MCF 10A (cell line): ENCODE measurements at regions not wholly inside any gene's neighbourhood (a gene's known extent, or its start where the extent isn't known, plus 50 kb on each side); places are given as distances from the start of the nearest gene placed in this dataset.
"Not testable (repeated sequence)": the region's sequence is repeated elsewhere in the genome, so short reads cannot be mapped to it uniquely, and the experiment has no call there.

Experiments used
- BruUV-seq: library from RNA; stranded (reverse); fragments of 400-500 nt; replicated peaks from 2 replicates; lab custom pipeline; 2021; lab: Mats Ljungman, UMichigan
- CTCF ChIA-PET: fragments of 300-600 bp; sonication (Branson Sonifier 250); formaldehyde crosslinking; extraction: SDS; loops from one replicate; lab custom pipeline; 2021; ENCODE audit warnings: antibody characterized with exemption, inconsistent platforms; lab: Yijun Ruan, JAX
- POLR2A ChIA-PET: fragments of 300-600, 350-650 bp; sonication (Branson Sonifier 250); formaldehyde crosslinking; extraction: SDS; loops from one replicate; lab custom pipeline; 2020; ENCODE audit warnings: antibody characterized with exemption, inconsistent platforms; lab: Yijun Ruan, JAX
- DNase-seq: peaks from one replicate; pipeline ENCODE4 v3.0.0-alpha.2; 2018; ENCODE audit not compliant: unreplicated experiment
- H3K27ac Mint-ChIP-seq: one replicate; pipeline ENCODE4 v1.8.0; 2022; ENCODE audit warnings: mild to moderate bottlenecking, low read depth, mixed read lengths; ENCODE audit not compliant: unreplicated experiment
- H3K27me3 Mint-ChIP-seq: one replicate; pipeline ENCODE4 v1.8.0; 2022; ENCODE audit warnings: mixed read lengths; ENCODE audit not compliant: insufficient read depth, unreplicated experiment
- H3K36me3 Mint-ChIP-seq: one replicate; pipeline ENCODE4 v1.8.0; 2022; ENCODE audit warnings: mild to moderate bottlenecking, moderate library complexity, mixed read lengths; ENCODE audit not compliant: insufficient read depth, unreplicated experiment
- H3K4me1 Mint-ChIP-seq: one replicate; pipeline ENCODE4 v1.8.0; 2022; ENCODE audit warnings: mixed read lengths; ENCODE audit not compliant: insufficient read depth, unreplicated experiment
- H3K4me3 Mint-ChIP-seq: one replicate; pipeline ENCODE4 v1.8.0; 2022; ENCODE audit warnings: mild to moderate bottlenecking, moderate library complexity, mixed read lengths; ENCODE audit not compliant: unreplicated experiment
- H3K9me3 Mint-ChIP-seq: one replicate; pipeline ENCODE4 v1.8.0; 2022; ENCODE audit warnings: mixed read lengths; ENCODE audit not compliant: unreplicated experiment
- intact Hi-C: fragments of 100-400 bp; cut with micrococcal nuclease; formaldehyde crosslinking; loops from 2 replicates; pipeline ENCODE4 v1.14.1; 2022
- TF ChIP-seq, protein P1 (sequence below): fragments of 200-600 bp; IDR thresholded peaks from one replicate; pipeline ENCODE4 v1.8.0; 2022; ENCODE audit warnings: antibody characterized with exemption, mild to moderate bottlenecking; ENCODE audit not compliant: unreplicated experiment

GRCh38 chr2:150119819-150120218 is 367.6 kb downstream of the RND3 start:
- Mint-ChIP-seq H3K4me3 (no peak overlapping the region), H3K27ac (no peak overlapping the region), H3K27me3 (no peaks in the 10 kb centered on the region), H3K9me3 (no peaks in the 10 kb centered on the region), H3K4me1 (peaks cover 6% of the 10 kb centered on the region), H3K36me3 (no peaks in the 10 kb centered on the region)
- DNase-seq: no peak
- no TSS peak for BruUV-seq
- ChIA-PET POLR2A (interaction anchor here (0.7 kb wide), 1 partner anchor 12 kb away, joined by 3 read pairs; no protein-coding TSS in a partner anchor), CTCF (interaction anchor here (1.1 kb wide), 1 partner anchor 10 kb away, joined by 4 read pairs; no protein-coding TSS in a partner anchor)
- intact Hi-C loops: no loop called here
- TF ChIP-seq, protein P1, sequence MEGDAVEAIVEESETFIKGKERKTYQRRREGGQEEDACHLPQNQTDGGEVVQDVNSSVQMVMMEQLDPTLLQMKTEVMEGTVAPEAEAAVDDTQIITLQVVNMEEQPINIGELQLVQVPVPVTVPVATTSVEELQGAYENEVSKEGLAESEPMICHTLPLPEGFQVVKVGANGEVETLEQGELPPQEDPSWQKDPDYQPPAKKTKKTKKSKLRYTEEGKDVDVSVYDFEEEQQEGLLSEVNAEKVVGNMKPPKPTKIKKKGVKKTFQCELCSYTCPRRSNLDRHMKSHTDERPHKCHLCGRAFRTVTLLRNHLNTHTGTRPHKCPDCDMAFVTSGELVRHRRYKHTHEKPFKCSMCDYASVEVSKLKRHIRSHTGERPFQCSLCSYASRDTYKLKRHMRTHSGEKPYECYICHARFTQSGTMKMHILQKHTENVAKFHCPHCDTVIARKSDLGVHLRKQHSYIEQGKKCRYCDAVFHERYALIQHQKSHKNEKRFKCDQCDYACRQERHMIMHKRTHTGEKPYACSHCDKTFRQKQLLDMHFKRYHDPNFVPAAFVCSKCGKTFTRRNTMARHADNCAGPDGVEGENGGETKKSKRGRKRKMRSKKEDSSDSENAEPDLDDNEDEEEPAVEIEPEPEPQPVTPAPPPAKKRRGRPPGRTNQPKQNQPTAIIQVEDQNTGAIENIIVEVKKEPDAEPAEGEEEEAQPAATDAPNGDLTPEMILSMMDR: no peak

GRCh38 chr2:150114089-150114488 is 373.4 kb downstream of the RND3 start:
- POLR2A ChIA-PET: interaction anchor here (0.6 kb wide), 1 partner anchor 456 kb away, joined by 3 read pairs; no protein-coding TSS in a partner anchor
- H3K36me3 Mint-ChIP-seq, H3K27ac Mint-ChIP-seq, CTCF ChIA-PET, H3K4me1 Mint-ChIP-seq, DNase-seq, intact Hi-C loops, H3K27me3 Mint-ChIP-seq, BruUV-seq, H3K4me3 Mint-ChIP-seq, H3K9me3 Mint-ChIP-seq: not testable (repeated sequence)

DNA sequence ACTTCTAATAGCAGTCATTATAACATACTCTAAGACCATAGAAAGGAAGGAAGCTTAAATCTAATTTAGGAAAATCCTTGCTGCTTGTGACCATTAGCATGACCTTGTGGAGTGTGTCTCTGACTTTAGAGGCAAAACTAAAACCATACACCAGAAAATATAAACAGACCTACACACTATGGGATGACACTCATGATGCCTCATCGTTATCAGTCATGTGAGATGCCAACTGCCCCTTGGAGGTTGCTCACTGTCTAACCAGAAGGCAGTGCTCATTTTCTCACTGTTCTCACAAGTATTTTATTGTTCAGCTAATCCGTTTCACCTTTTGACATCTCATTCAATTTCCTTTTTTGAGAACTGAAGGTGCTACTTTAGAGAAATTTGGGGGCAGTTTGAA is 376.9 kb downstream of the RND3 start:
- Mint-ChIP-seq H3K9me3 (peaks cover 10% of the 10 kb centered on the region), H3K27ac (no peak overlapping the region), H3K4me1 (peaks cover 16% of the 10 kb centered on the region), H3K4me3 (no peak overlapping the region), H3K27me3 (no peaks in the 10 kb centered on the region), H3K36me3 (peaks cover 7% of the 10 kb centered on the region)
- TF ChIP-seq, protein P1: no peak
- no peak for DNase-seq
- intact Hi-C loops: no loop called here
- ChIA-PET CTCF (no interaction called here), POLR2A (interaction anchor here (1.2 kb wide), 1 partner anchor 22 kb away, joined by 5 read pairs; no protein-coding TSS in a partner anchor)
- no TSS peak for BruUV-seq

DNA sequence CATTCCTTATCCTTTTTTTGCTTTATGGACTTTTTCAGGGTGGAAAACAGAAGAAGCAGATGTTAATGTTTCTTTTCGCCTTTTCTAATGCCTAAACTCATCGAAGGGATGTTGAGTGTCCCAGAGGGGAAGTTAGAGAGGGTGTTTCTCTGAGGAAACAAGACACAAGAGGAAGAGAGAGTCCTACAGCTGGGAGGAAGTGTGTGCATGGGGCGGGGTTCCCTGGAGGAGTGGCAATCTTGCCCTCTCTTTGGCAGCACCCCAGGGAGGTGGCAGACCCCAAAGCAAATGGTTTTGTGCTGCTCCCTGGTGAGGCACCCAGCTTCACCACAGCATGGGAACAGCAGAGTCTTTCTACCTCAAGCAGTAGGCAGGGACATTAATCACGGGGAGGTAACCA is 377.6 kb downstream of the RND3 start:
- ChIA-PET CTCF (interaction anchor here (1.0 kb wide), 1 partner anchor 311 kb away, joined by 3 read pairs; no protein-coding TSS in a partner anchor), POLR2A (interaction anchor here (1.2 kb wide), 1 partner anchor 23 kb away, joined by 5 read pairs; no protein-coding TSS in a partner anchor)
- DNase-seq: no peak
- Mint-ChIP-seq H3K4me1 (peaks cover 16% of the 10 kb centered on the region), H3K27me3 (no peaks in the 10 kb centered on the region), H3K27ac (no peak overlapping the region), H3K9me3 (peaks cover 10% of the 10 kb centered on the region), H3K36me3 (peaks cover 7% of the 10 kb centered on the region), H3K4me3 (no peak overlapping the region)
- intact Hi-C loops: no loop called here
- TF ChIP-seq, protein P1: no peak
- no TSS peak for BruUV-seq
